ENCODE measurements at regions not wholly inside any gene's neighbourhood (a gene's known extent, or its start where the extent isn't known, plus 50 kb on each side); places are given as distances from the start of the nearest gene placed in this dataset.

GRCh38 chr4:74547042-74547441 lies 102.1 kb downstream of the AREG start:
- H3K4me3 ChIP-seq (ENCODE audit: low read depth, low read length), result no peak overlapping the region
- DNase-seq (ENCODE audit: low read depth), result no peak
- H3K36me3 ChIP-seq (ENCODE audit: control insufficient read depth, insufficient read depth, low read length), result no peaks in the 10 kb centered on the region
- no peaks in the 10 kb centered on the region for H3K27me3 ChIP-seq (ENCODE audit: control insufficient read depth, insufficient read depth, low read length)
- no peak for TF ChIP-seq CTCF (IDR thresholded peaks at IDR 0.05; ENCODE audit: insufficient read depth, low read length, poor library complexity, severe bottlenecking)

- no peaks in the 10 kb centered on the region for H3K27me3 ChIP-seq (ENCODE audit: control insufficient read depth, insufficient read depth, low read length)
- no peak for DNase-seq (ENCODE audit: low read depth)
- no peak overlapping the region for H3K4me3 ChIP-seq (ENCODE audit: low read depth, low read length)
- no peaks in the 10 kb centered on the region for H3K36me3 ChIP-seq (ENCODE audit: control insufficient read depth, insufficient read depth, low read length)
- TF ChIP-seq CTCF (IDR thresholded peaks at IDR 0.05; ENCODE audit: insufficient read depth, low read length, poor library complexity, severe bottlenecking), result no peak
Measured at GRCh38 chr4:74548561-74548960, 103.6 kb downstream of the AREG start.

- no peaks in the 10 kb centered on the region for H3K27me3 ChIP-seq (ENCODE audit: control insufficient read depth, insufficient read depth, low read length)
- DNase-seq (ENCODE audit: low read depth), result no peak
- TF ChIP-seq CTCF (IDR thresholded peaks at IDR 0.05; ENCODE audit: insufficient read depth, low read length, poor library complexity, severe bottlenecking), result no peak
Measured at GRCh38 chr4:74549936-74550335, 105.0 kb downstream of the AREG start.

GRCh38 chr4:74555231-74555630 lies 110.3 kb downstream of the AREG start:
- peak; percentile 60 for DNase-seq (ENCODE audit: low read depth)
- Histone ChIP-seq H3K4me3 (ENCODE audit: low read depth, low read length) (no peak overlapping the region), H3K27me3 (ENCODE audit: control insufficient read depth, insufficient read depth, low read length) (no peaks in the 10 kb centered on the region), H3K36me3 (ENCODE audit: control insufficient read depth, insufficient read depth, low read length) (no peaks in the 10 kb centered on the region)
- TF ChIP-seq CTCF (IDR thresholded peaks at IDR 0.05; ENCODE audit: insufficient read depth, low read length, poor library complexity, severe bottlenecking), result no peak

More at GRCh38 chr4:74549936-74550335, 105.0 kb downstream of the AREG start:
- Histone ChIP-seq H3K4me3 (ENCODE audit: low read depth, low read length) (no peak overlapping the region), H3K36me3 (ENCODE audit: control insufficient read depth, insufficient read depth, low read length) (no peaks in the 10 kb centered on the region)

GRCh38 chr4:74555843-74556242 lies 110.9 kb downstream of the AREG start:
- Histone ChIP-seq H3K36me3 (ENCODE audit: control insufficient read depth, insufficient read depth, low read length) (no peaks in the 10 kb centered on the region), H3K4me3 (ENCODE audit: low read depth, low read length) (no peak overlapping the region), H3K27me3 (ENCODE audit: control insufficient read depth, insufficient read depth, low read length) (no peaks in the 10 kb centered on the region)
- no peak for DNase-seq (ENCODE audit: low read depth)
- no peak for TF ChIP-seq CTCF (IDR thresholded peaks at IDR 0.05; ENCODE audit: insufficient read depth, low read length, poor library complexity, severe bottlenecking)

- TF ChIP-seq CTCF (IDR thresholded peaks at IDR 0.05; ENCODE audit: insufficient read depth, low read length, poor library complexity, severe bottlenecking), result no peak
- H3K4me3 ChIP-seq (ENCODE audit: low read depth, low read length), result no peak overlapping the region
- no peaks in the 10 kb centered on the region for H3K27me3 ChIP-seq (ENCODE audit: control insufficient read depth, insufficient read depth, low read length)
- H3K36me3 ChIP-seq (ENCODE audit: control insufficient read depth, insufficient read depth, low read length), result no peaks in the 10 kb centered on the region
- no peak for DNase-seq (ENCODE audit: low read depth)
Measured at GRCh38 chr4:74559853-74560252, 114.9 kb downstream of the AREG start.
